GM21723 (cell line): ENCODE measurements at regions not wholly inside any gene's neighbourhood (a gene's known extent, or its start where the extent isn't known, plus 50 kb on each side); places are given as distances from the start of the nearest gene placed in this dataset.

Source experiments
- ATAC-seq: cut with Tn5 transposase; IDR thresholded peaks from one replicate; pipeline ENCODE4 v1.9.1; 2021; ENCODE audit warnings: mild to moderate bottlenecking, moderate library complexity; ENCODE audit not compliant: unreplicated experiment

- no peak for ATAC-seq
These were observed 408.0 kb downstream of the SIPA1L2 start for GRCh38 chr1:232221802-232222499.

- no peak for ATAC-seq
These were observed 410.7 kb downstream of the SIPA1L2 start for GRCh38 chr1:232218955-232219865.

- no peak for ATAC-seq
These were observed 416.0 kb downstream of the SIPA1L2 start for GRCh38 chr1:232213928-232214327.

GRCh38 chr1:232212253-232212652 lies 417.7 kb downstream of the SIPA1L2 start:
- ATAC-seq, result no peak

GRCh38 chr1:232211149-232211548 lies 418.8 kb downstream of the SIPA1L2 start:
- ATAC-seq, result peak; percentile 73

- no peak for ATAC-seq
These were observed 420.6 kb downstream of the SIPA1L2 start for GRCh38 chr1:232209357-232209756.

- no peak for ATAC-seq
These were observed 422.7 kb downstream of the SIPA1L2 start for GRCh38 chr1:232207073-232207866.

GRCh38 chr1:232204269-232204668 lies 425.7 kb downstream of the SIPA1L2 start:
- no peak for ATAC-seq

- no peak for ATAC-seq
These were observed 428.9 kb downstream of the SIPA1L2 start for GRCh38 chr1:232201024-232201423.

- ATAC-seq, result no peak
These were observed 433.9 kb downstream of the SIPA1L2 start for GRCh38 chr1:232196042-232196441.

GRCh38 chr1:232194424-232194823 lies 435.5 kb downstream of the SIPA1L2 start:
- ATAC-seq, result no peak

- ATAC-seq, result no peak
These were observed 436.5 kb downstream of the SIPA1L2 start for GRCh38 chr1:232193451-232193783.

GRCh38 chr1:232192781-232193450 lies 437.0 kb downstream of the SIPA1L2 start:
- ATAC-seq, result no peak

- ATAC-seq, result no peak
These were observed 438.4 kb downstream of the SIPA1L2 start for GRCh38 chr1:232191560-232191959.

GRCh38 chr1:232188318-232188717 lies 441.6 kb downstream of the SIPA1L2 start:
- ATAC-seq, result no peak

GRCh38 chr1:232186931-232187330 lies 443.0 kb downstream of the SIPA1L2 start:
- ATAC-seq, result no peak

- ATAC-seq, result no peak
These were observed 445.1 kb downstream of the SIPA1L2 start for GRCh38 chr1:232184561-232185530.

GRCh38 chr1:232183802-232184201 lies 446.1 kb downstream of the SIPA1L2 start:
- no peak for ATAC-seq

GRCh38 chr1:232183266-232183800 lies 446.6 kb downstream of the SIPA1L2 start:
- no peak for ATAC-seq
